ENCODE measurements at regions not wholly inside any gene's neighbourhood (a gene's known extent, or its start where the extent isn't known, plus 50 kb on each side); places are given as distances from the start of the nearest gene placed in this dataset.

DNA sequence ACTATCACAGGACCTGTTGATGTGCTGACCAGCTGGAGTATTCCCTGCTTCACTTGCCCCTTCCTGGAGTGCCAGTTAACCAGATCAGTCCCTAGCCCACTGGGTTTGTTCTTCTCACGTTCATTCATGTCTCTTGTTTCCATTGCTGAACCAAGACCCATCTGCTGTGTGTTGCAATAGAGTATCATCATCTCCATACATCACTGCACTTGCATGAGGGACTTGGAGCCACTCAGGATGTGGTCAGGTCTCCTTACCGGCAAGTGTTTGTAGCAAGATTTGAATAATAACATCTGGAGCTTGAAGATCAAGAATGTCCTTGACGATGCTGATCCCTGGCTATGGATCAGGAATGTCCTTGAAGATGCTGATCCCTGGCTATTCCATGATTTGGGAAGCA, 358.6 kb downstream of the IRX1 start:
- TF ChIP-seq CTCF (IDR thresholded peaks at IDR 0.05) (no peak), POLR2AphosphoS5 (IDR thresholded peaks at IDR 0.05) (no peak), POLR2A (IDR thresholded peaks at IDR 0.05) (no peak)
